Stimulated activated CD8-positive, alpha-beta memory T cell treated with anti-CD3 and anti-CD28 coated beads, Interleukin-7, amount 100 ng/mL, for 4 hours (primary cell): ENCODE measurements at regions not wholly inside any gene's neighbourhood (a gene's known extent, or its start where the extent isn't known, plus 50 kb on each side); places are given as distances from the start of the nearest gene placed in this dataset.
"Not testable (repeated sequence)": the region's sequence is repeated elsewhere in the genome, so short reads cannot be mapped to it uniquely, and the experiment has no call there.

ENCODE experiments used
- DNase-seq, 2 donors: peaks; one replicate each; pipeline ENCODE4 v3.0.0-alpha.2; 2020; ENCODE audit warnings: low read depth in 2 of 2

GRCh38 chr20:19872001-19872400, 113.9 kb downstream of the RIN2 start:
- no peak for DNase-seq

GRCh38 chr20:19874040-19874727, 116.1 kb downstream of the RIN2 start:
- no peak for DNase-seq

GRCh38 chr20:19875376-19876221, 117.5 kb downstream of the RIN2 start:
- DNase-seq = no peak

- DNase-seq = no peak
Measured at GRCh38 chr20:19876828-19877460, 118.9 kb downstream of the RIN2 start.

- DNase-seq = not testable (repeated sequence)
Measured at GRCh38 chr20:19879874-19880255, 121.8 kb downstream of the RIN2 start.

- DNase-seq = no peak
Measured at GRCh38 chr20:19880256-19881079, 122.4 kb downstream of the RIN2 start.

- no peak for DNase-seq
Measured at GRCh38 chr20:19881080-19881840, 123.2 kb downstream of the RIN2 start.

GRCh38 chr20:19881990-19882389, 123.9 kb downstream of the RIN2 start:
- DNase-seq = no peak

- DNase-seq = no peak
Measured at GRCh38 chr20:19882446-19882845, 124.4 kb downstream of the RIN2 start.

GRCh38 chr20:19883501-19883900, 125.4 kb downstream of the RIN2 start:
- no peak for DNase-seq

- DNase-seq = no peak
Measured at GRCh38 chr20:19885594-19885938, 127.5 kb downstream of the RIN2 start.

GRCh38 chr20:19885939-19886660, 128.0 kb downstream of the RIN2 start:
- no peak for DNase-seq

GRCh38 chr20:19886661-19887288, 128.7 kb downstream of the RIN2 start:
- DNase-seq = no peak

- no peak for DNase-seq
Measured at GRCh38 chr20:19887556-19888268, 129.4 kb upstream of the NAA20 start.

GRCh38 chr20:19888269-19888671, 128.9 kb upstream of the NAA20 start:
- DNase-seq = no peak

GRCh38 chr20:19889011-19889953, 127.9 kb upstream of the NAA20 start:
- no peak for DNase-seq

- no peak for DNase-seq
Measured at GRCh38 chr20:19890445-19891051, 126.6 kb upstream of the NAA20 start.

GRCh38 chr20:19893356-19893755, 123.8 kb upstream of the NAA20 start:
- no peak for DNase-seq
